GM04504 (cell line): ENCODE measurements at regions not wholly inside any gene's neighbourhood (a gene's known extent, or its start where the extent isn't known, plus 50 kb on each side); places are given as distances from the start of the nearest gene placed in this dataset.

Experiments used
- DNase-seq: peaks from one replicate; pipeline ENCODE4 v3.0.0-alpha.2; 2012; ENCODE audit warnings: low read depth

DNA sequence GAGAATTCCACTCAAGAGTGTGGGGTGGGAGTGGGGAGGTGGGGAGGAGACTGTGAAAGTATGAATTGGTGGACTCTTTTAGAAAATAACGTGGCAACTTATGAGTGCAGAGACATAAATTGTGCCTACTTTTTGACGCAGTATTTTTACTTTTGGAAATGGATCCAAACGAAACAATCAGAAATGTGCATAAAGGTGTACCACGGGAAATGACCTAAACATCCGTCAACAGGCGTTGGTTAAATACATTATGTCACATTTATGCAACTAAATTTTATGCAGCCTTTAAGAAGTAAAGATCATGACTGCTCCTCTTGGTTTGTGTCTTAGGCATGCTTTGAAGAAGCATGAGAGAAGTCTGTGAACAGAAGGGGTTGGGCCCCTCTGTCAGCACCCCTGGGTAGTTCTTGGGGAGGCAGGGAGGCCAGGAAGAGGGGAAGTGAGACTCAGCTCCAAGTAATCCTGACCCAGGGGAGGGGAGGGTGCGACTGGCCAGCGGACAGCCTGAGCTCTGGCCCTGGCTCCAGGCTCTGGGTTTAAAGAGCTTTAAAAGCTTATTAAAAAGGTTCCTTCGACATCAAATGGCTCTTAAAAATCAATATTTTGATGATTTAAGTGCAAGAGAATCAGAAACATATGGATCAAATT is 126.4 kb upstream of the HAAO start:
- no peak for DNase-seq

GRCh38 chr2:42918041-42918440 is 125.7 kb upstream of the HAAO start:
- DNase-seq = no peak

GRCh38 chr2:42917425-42917927 is 125.1 kb upstream of the HAAO start:
- peak; percentile 82 for DNase-seq

GRCh38 chr2:42916324-42916723 is 123.9 kb upstream of the HAAO start:
- no peak for DNase-seq

DNA sequence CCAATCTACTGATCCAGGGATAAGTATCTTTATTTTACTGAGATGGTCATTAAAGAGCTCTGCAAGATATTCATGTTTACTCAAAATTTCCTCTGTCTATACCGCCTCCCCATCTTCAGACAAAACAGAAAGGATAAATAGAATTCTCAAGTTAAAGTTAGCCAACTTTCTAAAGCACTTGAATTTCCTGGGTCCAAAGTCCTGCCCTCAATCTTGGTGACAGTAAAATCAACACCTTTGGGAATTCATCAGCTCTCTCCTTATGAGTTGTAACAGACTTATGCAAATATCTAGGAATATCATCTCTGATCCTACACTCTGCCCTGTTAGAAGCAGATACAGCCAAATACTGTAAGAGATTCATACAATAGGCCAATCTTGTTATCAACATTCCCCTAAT is 122.5 kb upstream of the HAAO start:
- no peak for DNase-seq

GRCh38 chr2:42914314-42914713 is 121.9 kb upstream of the HAAO start:
- no peak for DNase-seq

- no peak for DNase-seq
Measured at GRCh38 chr2:42913280-42913878, 121.0 kb upstream of the HAAO start.

DNA sequence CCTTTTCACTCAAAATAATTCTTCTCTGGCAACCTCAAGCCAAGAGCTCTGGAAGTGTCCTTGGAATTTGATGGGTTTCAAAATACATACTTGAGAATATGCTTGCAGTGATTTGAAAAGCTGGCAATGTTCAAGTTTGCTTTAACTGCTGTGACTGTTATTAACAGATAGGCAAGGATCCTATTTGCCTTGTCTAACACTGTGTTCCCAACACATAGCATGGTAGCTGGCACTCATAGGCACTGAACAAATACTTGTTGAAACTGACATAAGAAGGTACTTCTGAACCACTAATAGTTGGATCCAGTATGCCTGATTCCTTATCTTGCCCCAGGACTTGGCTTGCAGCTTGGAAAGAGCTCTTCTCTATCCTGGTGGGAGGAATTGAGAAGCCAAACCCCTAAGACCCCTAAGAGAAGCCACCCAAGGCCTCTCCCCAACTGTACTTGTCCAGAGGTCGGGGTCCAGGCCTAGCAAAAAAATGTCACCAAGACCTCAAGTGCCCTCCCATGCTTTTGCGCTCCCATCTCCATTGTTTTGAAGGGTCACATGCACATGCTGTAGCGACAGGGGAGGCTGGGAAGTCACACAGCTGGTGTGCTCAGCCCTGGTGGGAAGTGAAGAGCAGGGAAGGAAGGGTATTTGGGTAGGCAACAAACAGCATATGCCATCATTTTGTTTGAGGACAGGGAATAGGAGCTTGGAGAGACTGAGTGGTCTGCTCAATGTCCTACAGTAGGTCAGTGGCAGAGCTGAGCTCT is 118.4 kb upstream of the HAAO start:
- no peak for DNase-seq

- no peak for DNase-seq
Measured at GRCh38 chr2:42909966-42910365, 117.6 kb upstream of the HAAO start.

DNA sequence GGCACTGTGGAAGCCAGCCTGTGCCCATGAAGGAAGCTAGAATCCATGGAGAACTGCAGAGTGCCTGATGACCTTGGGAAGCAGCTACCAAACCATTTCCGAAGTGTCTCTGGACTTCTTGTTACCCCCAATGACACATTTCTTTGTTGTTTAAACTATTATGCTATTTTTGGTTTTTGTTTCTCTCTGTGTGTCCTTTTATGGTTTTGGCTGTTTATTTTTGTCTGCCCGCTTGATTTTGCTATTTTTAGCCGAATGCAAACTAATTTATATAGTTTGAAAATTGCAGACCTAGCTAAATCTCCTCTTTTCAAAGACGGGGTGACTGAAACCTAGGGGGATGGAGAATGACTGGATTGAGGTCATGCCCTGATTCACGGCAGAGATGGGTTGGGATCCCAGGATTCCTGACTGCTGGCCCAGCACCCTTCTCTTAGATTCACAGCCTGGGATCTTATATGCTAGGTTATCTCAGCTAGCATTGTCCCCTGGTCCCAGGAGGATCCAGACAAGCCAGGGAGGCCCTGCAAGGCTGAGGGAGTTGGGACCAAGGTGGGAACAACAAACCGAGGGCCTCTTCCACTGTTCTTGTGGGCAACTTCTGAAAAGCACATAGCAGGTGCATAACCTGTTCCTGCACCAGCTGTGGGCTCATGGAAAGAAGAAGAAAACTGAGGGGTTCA is 116.3 kb upstream of the HAAO start:
- no peak for DNase-seq

- no peak for DNase-seq
Measured at GRCh38 chr2:42907835-42908234, 115.5 kb upstream of the HAAO start.

DNA sequence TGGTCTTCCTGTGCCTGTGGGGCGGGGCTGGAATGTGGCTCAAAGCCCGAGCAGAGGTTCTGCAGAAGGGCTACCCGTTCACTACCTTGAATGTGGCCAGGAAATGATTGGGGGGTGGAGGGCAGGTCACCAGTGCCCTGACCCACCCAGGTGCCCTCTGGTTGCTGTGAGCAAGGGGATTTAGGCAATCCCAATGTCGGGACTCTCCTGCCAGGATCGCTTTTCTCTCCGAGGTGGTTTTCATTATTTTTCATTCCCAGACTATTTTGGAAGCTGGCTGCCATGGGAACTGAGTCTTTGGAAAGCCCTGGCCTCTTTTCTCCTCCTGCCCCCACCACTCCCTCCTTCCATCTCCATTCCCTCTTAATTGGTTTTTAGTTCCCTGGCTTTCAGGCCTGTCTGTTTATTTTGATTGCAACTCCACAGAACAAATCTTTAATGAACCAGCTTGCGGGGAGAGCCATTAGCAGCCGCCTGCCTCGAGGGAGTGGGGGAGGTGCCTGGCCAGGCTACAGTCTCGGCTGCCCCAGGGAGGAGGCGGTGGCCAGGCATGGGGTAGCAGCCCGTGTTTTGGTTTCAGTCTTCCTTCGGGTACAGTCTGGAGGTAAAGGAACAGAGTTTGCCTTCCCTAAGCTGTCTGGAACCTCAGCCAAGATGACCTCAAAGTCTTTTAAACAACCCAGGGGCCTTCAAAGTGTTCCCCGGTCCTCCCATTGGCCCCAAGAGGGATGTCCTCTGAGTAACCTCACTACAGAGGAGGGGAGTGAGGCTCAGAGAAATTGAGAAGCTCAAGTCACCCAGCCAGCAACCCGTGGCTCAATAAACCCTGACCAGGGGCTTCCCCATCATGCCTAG is 114.4 kb upstream of the HAAO start:
- DNase-seq = no peak

GRCh38 chr2:42906111-42906556 is 113.8 kb upstream of the HAAO start:
- no peak for DNase-seq

- DNase-seq = no peak
Measured at GRCh38 chr2:42905341-42906110, 113.1 kb upstream of the HAAO start.

DNA sequence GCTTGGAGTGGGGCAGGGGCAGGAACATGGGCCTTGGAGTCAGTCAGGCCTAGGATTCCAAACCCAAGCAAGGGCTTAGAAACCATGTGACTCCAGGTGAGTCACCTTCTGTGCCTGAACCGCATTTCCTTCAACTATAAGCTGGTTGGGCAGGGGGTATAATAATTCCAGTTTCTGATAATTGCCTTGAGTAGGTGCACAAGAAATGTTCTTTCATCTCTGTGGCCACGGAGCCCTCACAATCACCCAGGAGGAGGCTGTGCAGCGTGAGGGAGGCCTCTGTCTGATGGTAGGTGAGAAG is 112.1 kb upstream of the HAAO start:
- no peak for DNase-seq

GRCh38 chr2:42903821-42904575 is 111.6 kb upstream of the HAAO start:
- DNase-seq = no peak

DNA sequence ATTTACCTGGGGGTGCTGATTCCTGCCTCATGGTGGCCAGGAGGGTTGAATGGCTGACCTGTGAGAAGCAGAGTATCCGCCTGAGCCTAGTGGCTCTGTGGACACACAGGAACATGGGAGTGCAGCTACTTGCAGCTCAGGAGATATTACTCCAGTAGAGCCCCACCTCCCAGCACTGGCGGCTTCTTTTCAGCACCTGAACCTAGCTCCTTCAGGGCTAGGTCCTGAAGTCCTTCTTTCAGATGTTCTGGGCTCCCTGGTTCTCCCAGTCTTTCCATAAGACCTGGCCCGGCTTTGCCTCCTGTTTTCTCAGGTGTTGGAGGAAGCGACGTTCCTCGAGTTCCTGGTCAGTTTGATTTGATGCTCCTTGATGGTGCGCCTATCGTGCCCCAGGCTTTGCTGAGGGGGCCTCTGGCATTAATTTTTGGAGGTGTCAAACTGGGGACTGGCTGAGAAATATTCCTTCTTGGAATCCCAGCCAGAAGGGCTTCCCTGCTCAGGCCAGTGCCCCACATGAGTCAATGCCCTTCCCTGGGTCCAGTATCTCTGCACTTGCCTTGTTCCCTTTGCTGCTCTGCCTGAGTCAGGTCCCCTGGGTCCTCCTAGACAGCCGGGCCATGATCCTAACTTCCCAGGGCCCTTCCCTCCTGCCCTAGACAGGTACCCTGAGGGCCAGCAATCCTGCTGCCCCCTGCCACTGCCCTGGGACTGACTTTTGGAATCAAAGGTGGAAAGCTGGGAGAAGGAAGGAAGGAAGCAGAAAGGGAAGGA is 110.7 kb upstream of the HAAO start:
- DNase-seq = no peak

DNA sequence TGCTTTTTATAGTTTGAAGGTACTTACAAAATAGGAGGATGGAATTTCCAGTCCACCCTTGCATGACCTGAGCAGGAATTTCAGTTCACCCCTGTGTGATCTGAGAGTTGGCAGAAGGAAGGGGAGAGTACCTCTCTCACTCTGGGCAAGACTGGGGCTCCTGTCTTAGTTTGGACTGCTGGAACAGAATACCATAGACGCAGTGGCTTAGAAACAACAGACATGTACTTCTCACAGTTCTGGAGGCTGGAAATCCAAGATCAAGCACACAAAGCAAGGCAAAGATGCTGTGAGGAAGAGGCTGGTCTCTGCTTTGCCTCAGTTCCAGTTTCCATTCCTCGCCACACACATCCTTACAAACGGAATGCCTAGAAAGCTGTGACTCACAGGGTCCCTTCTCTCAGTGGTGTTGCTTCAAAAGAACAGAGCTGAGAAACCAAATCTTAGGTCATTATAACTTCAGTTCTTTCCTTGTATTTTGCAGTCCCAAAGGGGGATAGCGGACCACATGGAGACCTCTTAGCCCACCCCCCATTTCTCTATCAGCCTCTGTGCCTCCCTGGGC is 108.8 kb upstream of the HAAO start:
- no peak for DNase-seq

GRCh38 chr2:42900289-42900891 is 108.0 kb upstream of the HAAO start:
- DNase-seq = no peak
